Lower lobe of right lung (tissue), 2 donors: ENCODE measurements at regions not wholly inside any gene's neighbourhood (a gene's known extent, or its start where the extent isn't known, plus 50 kb on each side); places are given as distances from the start of the nearest gene placed in this dataset.
"Not testable (repeated sequence)": the region's sequence is repeated elsewhere in the genome, so short reads cannot be mapped to it uniquely, and the experiment has no call there.

Experiments used
- ATAC-seq, 2 donors: fragments of 200-7000 bp; cut with Tn5 transposase; one replicate each; pipeline ENCODE4 v1.9.1; 2020 to 2022; ENCODE audit warnings: mild to moderate bottlenecking in 2 of 2, moderate library complexity in 2 of 2
- DNase-seq: peaks from one replicate; pipeline ENCODE4 v3.0.0-alpha.2; 2020
- H3K27ac ChIP-seq: fragments of 200-600 bp; one replicate; pipeline ENCODE4 v1.8.0; 2022
- H3K27me3 ChIP-seq: fragments of 200-600 bp; one replicate; pipeline ENCODE4 v1.8.0; 2022; ENCODE audit warnings: low read depth
- H3K36me3 ChIP-seq: fragments of 200-600 bp; one replicate; pipeline ENCODE4 v1.8.0; 2022; ENCODE audit warnings: mild to moderate bottlenecking
- H3K4me1 ChIP-seq: fragments of 200-600 bp; one replicate; pipeline ENCODE4 v1.8.0; 2022
- H3K4me3 ChIP-seq: fragments of 200-600 bp; one replicate; pipeline ENCODE4 v1.8.0; 2022; ENCODE audit warnings: mild to moderate bottlenecking
- H3K9me3 ChIP-seq: fragments of 200-600 bp; one replicate; pipeline ENCODE4 v1.8.0; 2022
- intact Hi-C: fragments of 100-400 bp; cut with DNase I; formaldehyde crosslinking; loops from one replicate; pipeline ENCODE4 v1.11.0; 2022
- TF ChIP-seq, protein P1 (sequence below): fragments of 200-600 bp; IDR thresholded peaks from one replicate; pipeline ENCODE4 v1.8.0; 2022; ENCODE audit warnings: antibody characterized with exemption, mild to moderate bottlenecking
- donor health status: DM: no; HTN: yes; CAD: no; lungs with severe emphysema.

DNA sequence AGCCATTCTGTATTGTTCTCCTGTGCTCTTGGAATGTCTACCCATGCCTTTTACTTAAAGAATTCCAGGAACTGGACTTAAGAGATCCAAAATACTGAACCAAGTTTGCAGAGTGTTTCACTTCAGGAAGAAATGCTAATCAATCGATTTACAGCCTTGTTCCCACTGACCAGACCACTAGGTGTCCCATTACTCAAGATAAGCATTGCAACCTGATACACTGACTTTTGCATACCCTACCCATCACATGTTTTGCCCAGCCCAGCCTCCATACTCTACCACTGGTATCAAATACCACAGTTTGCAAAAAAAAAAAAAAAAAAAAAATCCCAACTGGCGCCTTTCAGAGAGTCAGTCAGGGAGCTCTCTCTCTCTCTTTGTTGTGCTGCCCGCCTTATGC lies 550.8 kb downstream of the CDH9 start:
- intact Hi-C loops, result no loop called here
- Histone ChIP-seq H3K27me3 (no peaks in the 10 kb centered on the region), H3K36me3 (no peaks in the 10 kb centered on the region), H3K9me3 (no peaks in the 10 kb centered on the region), H3K4me1 (no peaks in the 10 kb centered on the region), H3K27ac (no peak overlapping the region), H3K4me3 (no peak overlapping the region)
- TF ChIP-seq, protein P1, sequence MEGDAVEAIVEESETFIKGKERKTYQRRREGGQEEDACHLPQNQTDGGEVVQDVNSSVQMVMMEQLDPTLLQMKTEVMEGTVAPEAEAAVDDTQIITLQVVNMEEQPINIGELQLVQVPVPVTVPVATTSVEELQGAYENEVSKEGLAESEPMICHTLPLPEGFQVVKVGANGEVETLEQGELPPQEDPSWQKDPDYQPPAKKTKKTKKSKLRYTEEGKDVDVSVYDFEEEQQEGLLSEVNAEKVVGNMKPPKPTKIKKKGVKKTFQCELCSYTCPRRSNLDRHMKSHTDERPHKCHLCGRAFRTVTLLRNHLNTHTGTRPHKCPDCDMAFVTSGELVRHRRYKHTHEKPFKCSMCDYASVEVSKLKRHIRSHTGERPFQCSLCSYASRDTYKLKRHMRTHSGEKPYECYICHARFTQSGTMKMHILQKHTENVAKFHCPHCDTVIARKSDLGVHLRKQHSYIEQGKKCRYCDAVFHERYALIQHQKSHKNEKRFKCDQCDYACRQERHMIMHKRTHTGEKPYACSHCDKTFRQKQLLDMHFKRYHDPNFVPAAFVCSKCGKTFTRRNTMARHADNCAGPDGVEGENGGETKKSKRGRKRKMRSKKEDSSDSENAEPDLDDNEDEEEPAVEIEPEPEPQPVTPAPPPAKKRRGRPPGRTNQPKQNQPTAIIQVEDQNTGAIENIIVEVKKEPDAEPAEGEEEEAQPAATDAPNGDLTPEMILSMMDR, result no peak
- DNase-seq (no peak), ATAC-seq (no peak)

DNA sequence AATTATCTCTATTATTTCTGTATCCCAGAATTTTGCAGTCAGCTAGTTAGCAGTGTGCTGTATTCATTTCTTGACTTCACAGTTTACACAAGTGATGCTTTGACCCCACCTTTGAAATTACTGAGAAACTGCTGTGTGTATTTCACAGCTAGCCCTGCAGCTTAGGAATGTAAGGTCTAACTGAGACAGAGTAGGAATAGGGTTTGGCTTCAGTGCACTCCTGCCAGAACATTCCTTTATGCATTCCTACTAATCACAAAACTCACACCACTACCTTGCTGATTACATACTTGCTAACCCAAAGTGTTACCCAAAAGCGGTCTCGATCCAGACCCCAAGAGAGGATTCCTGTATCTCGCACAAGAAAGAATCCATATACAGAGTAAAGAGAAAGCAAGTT lies 551.8 kb downstream of the CDH9 start:
- H3K27me3 ChIP-seq, result no peaks in the 10 kb centered on the region
- H3K27ac ChIP-seq, result peak overlapping the region; percentile 14
- no peak overlapping the region for H3K4me3 ChIP-seq
- TF ChIP-seq, protein P1, result no peak
- ATAC-seq (peak; percentile 51 to 77), DNase-seq (no peak)
- intact Hi-C loops, result no loop called here
- no peaks in the 10 kb centered on the region for H3K36me3 ChIP-seq
- H3K4me1 ChIP-seq, result no peaks in the 10 kb centered on the region
- H3K9me3 ChIP-seq, result no peaks in the 10 kb centered on the region

DNA sequence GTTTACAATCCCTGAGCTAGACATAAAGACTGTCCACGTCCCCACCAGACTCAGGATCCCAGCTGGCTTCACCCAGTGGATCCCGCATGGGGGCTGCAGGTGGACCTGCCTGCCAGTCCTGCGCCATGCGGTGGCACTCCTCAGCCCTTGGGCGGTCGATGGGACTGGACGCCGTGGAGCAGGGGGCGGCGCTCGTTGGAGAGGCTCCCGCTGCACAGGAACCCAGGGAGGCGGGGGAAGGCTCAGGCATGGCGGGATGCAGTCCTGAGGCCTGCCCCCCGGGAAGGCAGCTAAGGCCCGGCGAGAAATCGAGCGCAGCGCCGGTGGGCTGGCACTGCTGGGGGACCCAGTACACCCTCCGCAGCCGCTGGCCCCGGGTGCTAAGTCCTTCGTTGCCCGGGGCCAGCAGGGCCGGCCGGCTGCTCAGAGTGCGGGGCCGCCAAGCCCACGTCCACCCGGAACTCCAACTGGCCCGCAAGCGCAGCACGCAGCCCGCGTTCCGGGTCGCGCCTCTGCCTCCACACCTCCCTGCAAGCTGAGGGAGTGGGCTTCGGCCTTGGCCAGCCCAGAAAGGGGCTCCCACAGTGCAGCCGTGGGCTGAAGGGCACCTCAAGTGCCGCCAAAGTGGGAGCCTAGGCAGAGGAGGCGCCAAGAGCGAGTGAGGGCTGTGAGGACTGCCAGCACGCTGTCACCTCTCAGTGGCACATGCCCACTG lies 553.1 kb downstream of the CDH9 start:
- H3K27me3 ChIP-seq, H3K4me3 ChIP-seq, H3K27ac ChIP-seq, H3K36me3 ChIP-seq, H3K4me1 ChIP-seq, H3K9me3 ChIP-seq, DNase-seq, ATAC-seq, intact Hi-C loops: not testable (repeated sequence)

DNA sequence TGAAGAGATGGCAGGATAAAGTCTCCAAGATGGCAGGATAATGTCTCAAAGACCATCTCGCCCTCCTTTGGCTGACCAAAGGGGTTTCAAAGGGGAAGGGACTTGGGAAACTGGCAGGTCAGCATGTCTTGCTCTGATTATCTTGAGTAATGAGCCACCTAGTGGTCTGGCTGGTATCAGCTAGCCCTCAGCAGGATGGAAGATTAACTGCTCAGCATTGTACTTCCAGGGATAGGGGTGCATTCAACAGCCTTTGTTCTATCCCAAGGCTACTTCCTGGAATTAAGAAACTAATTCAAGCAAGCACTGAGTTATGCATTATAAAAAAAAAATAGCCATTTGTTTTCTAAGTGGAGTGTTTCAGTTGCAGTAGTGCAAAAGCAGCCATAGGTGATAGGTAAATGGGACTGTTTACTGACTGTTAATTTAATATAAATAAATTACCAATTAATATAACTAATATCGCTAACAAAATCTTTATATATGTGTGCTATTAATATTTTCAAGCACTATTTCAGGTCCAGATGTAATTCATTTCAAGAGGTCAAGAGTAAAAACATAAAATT lies 555.5 kb downstream of the CDH9 start:
- TF ChIP-seq, protein P1, result peak; percentile 54
- ATAC-seq (peak; percentile 78 to 88), DNase-seq (no peak)
- Histone ChIP-seq H3K27me3 (no peaks in the 10 kb centered on the region), H3K4me1 (no peaks in the 10 kb centered on the region), H3K4me3 (peak overlapping the region; percentile 48), H3K27ac (peak overlapping the region; percentile 24), H3K36me3 (no peaks in the 10 kb centered on the region), H3K9me3 (no peaks in the 10 kb centered on the region)
- intact Hi-C loops, result no loop called here

DNA sequence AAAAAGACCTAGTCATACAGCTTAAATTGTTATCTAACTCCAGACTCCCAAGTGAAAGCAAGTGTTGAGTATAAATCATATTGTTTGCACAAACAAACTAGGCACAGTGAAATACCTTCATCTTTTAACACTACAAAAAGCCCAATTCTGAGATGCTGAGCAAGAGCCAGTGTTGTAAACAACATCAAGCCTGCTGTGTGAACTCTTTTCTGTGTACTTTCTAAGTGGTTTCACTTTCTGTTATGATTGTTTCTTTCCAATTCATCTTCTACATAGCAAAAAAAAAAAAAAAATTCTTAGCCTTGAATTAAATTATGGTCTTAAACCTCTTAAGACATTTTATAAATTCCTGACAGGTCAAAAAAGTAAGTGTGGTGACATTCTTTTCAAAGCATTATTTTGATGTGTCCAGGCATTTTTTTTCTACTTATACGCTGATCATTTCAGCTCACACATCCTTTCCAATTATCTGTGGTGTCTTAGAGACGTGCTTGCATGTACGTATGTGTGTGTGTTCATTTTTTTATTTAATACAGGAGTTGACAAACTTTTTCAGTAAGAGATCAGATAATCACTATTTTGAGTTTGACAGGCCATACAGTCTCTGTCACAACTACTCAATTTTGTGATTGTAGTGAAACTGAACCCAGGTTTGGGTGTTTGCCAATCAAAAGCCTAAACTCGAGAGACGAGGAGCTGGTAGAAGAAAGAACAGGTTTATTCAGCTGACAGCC lies 556.1 kb downstream of the CDH9 start:
- Histone ChIP-seq H3K9me3 (no peaks in the 10 kb centered on the region), H3K27me3 (no peaks in the 10 kb centered on the region), H3K27ac (peak overlapping the region; percentile 24), H3K36me3 (no peaks in the 10 kb centered on the region), H3K4me3 (peak overlapping the region; percentile 48), H3K4me1 (no peaks in the 10 kb centered on the region)
- TF ChIP-seq, protein P1, result no peak
- intact Hi-C loops, result no loop called here
- DNase-seq (no peak), ATAC-seq (no peak)

DNA sequence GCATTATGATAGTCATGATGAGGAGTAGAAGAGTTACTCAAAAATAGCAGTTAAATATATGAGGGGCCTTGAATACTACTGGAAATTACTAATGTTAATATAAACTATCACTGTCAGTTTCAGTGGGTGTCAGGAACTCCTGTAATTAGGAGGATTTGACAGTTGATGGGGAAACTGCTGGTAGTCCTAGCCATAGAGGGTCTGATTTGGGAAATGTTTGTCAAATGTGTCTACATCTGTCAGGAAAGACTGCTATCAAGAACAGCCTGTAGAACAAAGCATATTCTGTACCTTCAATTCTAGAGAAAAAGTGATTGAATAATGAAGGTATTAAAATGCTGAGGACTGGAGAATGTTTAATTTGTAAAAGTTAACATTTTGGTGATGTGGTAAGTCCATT lies 567.9 kb downstream of the CDH9 start:
- TF ChIP-seq, protein P1, result no peak
- no peak for DNase-seq
- Histone ChIP-seq H3K27me3 (no peaks in the 10 kb centered on the region), H3K36me3 (no peaks in the 10 kb centered on the region), H3K27ac (no peak overlapping the region), H3K4me3 (no peak overlapping the region), H3K4me1 (no peaks in the 10 kb centered on the region), H3K9me3 (no peaks in the 10 kb centered on the region)
- intact Hi-C loops, result no loop called here
- no peak for ATAC-seq
